GM18519 (cell line): ENCODE measurements at regions not wholly inside any gene's neighbourhood (a gene's known extent, or its start where the extent isn't known, plus 50 kb on each side); places are given as distances from the start of the nearest gene placed in this dataset.

Experiments
- ATAC-seq: cut with Tn5 transposase; IDR thresholded peaks from one replicate; pipeline ENCODE4 v1.9.1; 2021; ENCODE audit warnings: mild to moderate bottlenecking, moderate library complexity; ENCODE audit not compliant: unreplicated experiment, low FRiP score

DNA sequence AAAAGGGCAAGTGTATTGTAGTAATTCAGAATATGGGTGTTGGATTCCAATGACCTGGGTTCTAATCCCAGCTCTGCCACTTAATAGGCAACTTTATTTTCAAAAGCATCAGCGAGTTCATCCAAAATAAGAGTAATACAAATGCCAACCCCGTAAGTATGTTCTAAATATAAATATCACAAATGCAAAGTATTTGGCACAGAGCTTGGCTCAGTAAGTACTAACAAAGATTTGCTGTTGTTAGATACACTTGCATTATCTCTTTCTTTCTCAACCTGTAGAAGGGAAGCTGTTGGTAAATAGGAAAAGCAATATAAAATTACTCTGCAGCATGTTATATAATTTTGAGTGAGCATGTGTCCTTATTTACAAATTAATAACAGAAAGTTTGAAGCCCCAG, 1302.6 kb upstream of the FAM98A start:
- ATAC-seq, result no peak

DNA sequence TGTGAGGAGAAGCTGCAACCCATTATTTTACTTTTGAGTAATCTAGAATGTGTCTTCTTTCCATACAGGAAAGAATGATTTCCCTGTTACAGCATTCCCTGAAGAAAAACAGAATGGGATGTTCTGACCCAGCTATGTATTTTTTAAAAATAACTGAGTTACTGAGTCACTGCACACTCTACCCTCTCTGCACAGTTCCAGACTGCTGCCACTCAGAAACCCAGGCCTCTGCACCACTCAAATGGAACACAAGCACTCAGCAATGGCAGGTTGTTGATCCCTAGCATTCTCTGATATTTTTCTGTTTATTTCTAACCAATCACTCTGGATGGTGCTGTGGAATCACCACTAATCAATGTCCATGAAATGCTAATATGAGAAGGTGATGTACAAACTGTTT, 1300.0 kb upstream of the FAM98A start:
- ATAC-seq, result no peak

DNA sequence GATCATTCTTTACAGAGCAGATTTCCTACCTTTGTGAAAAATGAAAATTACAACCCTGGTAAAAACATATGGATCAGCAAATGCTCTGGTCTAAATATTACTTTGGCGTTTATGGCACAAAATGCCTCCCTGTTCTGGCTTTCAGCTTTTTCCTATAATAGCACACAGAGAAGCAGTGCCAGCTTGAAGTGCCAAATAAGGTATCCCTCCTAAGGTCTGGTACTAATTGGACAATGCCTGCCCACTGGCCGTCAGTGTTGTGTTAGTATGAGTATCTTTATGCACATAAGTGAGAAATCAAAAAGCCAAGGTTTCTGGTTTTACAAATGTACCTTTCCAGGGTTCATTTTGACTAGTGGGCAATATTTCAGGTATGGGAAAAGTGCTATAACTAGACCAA, 1293.7 kb upstream of the FAM98A start:
- ATAC-seq, result no peak

DNA sequence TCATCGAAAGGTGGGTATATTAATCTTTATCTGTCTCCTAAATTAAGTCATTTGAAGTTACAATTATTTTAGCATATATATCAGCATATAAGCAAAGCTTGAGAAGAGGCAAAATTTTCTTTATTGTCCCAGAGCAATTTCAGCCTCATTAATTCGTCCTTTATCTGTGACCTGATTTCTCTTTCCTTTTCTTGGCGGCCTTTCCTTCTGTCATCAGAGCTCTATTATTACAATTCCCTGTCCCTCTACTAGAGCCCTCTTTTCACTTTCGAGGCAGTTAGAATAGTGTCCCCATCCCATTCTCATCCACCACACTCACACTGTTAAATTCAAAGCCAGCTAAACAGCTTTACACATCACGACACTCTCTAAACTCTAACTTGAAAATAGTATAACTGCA, 1293.2 kb upstream of the FAM98A start:
- ATAC-seq, result no peak

DNA sequence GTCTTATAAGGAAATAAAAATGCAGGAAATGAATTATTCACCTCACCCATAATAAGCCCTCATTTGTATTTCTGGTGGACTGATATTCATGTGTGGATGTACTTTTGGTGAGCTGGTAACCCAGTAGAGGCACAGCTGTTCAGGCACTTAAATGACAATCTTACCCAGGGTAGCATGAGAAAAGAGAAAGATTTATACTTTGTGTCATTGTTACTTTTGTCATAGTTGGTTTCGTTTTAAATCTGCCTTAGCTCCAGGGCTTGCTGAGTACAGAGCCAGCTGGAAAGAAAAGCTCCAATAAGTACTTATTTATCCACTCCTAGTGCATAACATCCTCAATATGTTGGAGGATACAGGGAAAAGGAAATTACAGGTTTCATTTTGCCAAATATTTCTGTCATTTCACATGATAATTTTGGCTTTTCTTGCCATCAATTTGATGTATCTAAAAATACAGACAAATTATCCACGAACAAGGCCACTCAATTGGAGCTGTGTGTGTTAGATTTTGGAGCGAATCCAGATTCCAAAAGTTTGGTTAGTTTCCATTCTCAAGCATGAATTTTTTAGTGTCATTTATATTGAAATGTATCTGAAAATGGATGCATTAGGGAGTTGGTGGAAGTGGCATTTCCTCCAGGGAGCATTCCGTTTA, 1276.1 kb upstream of the FAM98A start:
- no peak for ATAC-seq

DNA sequence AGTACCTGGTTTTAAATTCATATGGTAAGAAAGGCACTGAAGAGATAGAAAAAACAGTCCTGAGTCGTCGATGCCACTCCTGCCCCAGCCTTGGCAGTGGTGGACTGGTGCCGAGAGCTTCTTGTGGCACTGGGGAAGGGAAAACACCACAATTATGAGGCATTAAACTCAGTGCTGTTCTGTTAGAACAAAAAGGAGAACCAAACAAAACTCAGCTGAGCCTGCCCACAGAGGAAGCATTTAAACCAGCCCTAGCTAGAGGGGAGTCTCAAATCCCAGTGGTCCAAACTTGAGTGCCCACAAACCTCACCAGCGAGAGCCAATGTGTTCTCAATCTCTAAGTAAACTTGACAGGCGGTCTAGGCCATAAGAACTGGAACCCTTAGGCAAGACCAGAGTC, 1254.5 kb upstream of the FAM98A start:
- no peak for ATAC-seq

DNA sequence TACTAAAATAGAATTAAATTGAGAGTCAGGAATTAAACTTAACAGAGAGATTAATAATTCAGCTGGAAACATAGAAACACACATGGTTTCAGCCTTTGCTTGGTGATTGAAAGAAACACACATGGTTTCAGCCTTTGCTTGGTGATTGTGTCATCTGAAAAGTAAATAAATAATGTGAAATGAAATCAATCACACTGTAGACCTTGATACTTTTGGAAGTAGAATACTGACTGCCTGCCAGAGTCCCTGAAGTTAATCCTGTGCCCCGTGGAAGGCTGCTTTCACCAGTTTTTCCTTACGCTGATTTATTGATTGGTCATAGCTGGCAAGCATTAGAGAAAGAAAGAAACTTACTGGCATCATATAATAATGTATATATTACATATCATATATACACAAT, 1252.7 kb upstream of the FAM98A start:
- no peak for ATAC-seq

DNA sequence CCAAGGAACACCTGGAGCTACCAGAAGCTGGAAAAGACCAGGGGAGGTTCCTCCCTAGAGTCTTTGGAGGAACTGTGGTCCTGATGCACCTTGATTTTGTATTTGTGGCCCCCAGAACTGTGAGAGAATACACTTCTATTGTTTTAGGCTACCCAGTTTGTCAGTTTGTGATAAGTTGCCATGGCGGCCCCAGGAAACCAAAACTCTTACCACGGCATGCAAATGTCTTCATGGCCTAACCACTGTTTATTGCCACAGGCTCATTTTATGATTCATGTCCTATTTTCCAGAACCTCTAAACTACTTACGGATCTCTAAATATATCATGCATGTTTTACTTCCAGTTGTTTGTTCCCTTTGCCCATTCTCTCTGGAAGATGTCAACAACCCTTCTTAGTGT, 1250.7 kb upstream of the FAM98A start:
- no peak for ATAC-seq

DNA sequence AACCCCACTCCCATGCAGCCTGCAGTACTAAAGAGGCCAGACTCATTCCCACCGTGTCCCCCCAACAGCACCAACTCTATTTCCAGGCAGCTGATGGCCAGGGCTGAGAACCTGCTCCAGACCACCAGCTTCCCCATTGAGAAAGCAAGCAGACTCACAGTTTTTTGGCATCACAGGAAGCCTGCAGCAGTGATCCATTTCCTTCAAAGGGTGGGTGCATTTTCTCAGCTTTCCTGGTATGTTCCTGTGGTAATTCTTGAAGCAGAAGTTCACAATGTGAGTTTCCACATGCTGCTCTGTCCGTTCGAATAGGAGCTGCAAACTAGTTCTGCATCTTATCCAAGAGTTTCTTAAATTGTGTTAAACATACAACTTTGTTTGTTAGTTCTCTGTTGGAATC, 1249.6 kb upstream of the FAM98A start:
- ATAC-seq, result no peak

DNA sequence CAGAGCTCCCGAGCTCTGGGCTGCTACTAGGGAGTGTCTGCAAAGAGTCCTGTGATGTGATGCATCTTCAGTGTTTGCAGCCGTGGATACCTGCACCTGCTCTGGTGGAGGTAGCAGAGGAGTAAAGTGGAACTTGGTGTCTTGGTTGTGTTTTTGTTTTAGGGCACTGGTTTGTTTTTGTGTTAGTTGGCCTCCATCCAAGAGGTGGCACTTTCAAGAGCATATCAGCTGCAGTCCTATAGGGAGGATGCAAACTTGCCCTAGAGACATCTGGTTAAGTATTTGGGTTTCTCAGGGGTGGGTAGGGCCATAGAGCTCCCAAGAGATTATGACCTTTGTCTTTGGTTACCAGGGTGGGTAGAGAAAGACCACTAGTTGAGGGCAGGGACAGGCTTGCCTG, 1249.0 kb upstream of the FAM98A start:
- no peak for ATAC-seq

DNA sequence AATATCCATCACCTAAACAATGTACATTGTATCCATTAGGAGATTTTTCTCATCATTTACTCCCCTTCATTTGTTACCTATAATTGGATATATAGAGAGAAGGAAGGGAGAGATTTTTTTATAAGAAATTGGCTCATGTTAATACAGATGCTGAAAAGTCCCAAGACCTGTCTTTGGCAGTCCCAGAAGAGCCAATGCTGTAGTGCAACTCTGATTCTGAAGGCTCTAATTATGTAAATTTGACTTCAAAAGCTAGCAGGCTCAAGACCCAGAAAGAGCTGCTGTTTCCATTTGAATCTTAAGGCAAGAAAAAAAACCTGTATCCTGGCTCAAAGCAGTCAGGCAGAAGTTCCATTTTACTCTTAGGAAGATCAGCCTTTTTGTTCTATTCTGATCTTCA, 1245.5 kb upstream of the FAM98A start:
- ATAC-seq, result no peak

DNA sequence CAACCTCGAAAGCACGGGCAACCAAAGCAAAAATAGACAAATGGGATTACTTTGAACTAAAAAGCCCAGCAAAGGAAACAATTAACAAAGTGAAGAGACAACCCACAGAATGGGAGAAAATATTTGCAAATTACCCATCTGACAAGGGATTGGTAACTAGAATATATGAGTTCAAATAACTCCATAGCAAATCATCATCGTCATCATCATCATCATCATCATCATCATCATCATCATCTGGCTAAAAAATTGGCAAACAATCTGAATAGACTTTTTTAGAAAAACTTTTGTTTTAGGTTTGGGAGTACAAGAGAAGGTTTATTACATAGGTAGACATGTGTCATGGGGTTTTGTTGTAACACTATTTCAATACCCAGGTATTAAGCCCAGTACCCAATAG, 1239.3 kb upstream of the FAM98A start:
- no peak for ATAC-seq

DNA sequence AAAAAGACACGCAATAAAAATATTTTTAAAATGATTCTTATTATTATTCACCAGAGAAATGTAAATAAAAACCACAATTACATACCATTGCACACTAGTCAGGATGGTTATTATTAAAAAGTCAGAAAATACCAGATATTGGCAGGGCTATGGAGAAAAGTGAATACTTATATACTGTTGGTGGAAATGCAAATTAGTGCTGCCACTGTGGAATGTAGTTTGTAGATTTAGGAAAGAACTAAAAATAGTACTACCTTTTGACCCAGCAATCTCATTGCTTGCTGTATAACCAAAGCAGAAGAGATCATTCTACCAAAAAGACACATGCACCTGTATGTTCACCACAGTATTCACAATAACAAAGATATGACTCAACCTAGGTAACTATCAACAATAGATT, 1237.3 kb upstream of the FAM98A start:
- no peak for ATAC-seq

DNA sequence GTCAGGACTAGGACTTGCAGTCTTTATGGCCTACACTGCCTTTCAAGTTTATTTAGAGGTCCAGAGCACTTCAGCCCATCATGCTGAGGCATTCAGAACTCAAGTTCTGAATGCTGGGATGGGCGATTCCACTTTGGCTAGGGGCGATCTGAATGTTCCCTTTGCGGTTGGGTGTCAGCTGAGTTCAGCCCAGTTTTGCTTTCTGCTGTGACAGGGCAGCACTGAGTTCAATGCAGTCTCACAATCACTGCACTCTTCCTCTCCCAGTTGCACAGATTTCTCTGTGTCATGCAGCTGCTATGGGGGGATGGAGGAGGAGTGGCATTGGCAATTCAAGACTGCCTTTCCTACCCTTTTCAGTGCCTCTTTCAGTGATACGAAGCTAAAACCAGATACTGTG, 1232.0 kb upstream of the FAM98A start:
- ATAC-seq, result no peak

DNA sequence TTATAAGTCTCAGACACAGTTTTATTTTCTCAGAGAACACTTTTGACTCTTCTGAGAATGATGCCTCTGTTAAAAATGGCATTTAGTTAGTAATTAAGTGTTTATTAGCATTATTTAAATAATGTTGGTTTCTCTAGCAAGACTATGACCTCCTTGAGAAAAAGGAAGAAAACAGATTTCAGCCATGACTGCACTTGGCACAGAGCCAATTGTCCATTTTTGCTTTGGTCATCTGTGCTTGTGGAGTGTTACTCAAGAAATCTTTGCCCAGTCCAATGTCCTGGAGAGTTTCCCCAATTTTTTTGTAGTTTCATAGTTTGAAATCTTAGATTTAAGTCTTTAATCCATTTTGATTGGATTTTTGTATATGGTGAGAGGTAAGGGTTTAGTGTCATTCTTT, 1229.4 kb upstream of the FAM98A start:
- ATAC-seq, result no peak

DNA sequence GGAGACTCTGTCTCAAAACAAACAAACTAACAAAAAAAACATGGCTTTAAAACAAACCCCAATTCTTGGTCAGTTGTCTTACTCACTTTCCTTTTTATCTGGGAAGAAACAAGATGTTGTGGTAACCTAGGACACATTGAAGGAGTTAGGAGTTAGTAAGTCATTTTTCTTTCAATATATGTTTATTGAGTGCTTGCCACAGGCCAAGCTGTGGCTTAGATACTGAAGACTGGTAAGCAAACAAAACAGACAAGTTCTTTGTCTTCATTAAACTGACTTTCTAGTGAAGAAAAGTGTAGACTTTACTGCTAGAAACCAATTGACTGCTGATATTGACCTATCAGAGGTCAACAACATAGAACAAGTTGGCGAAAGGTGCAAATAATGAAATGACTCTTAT, 1228.3 kb upstream of the FAM98A start:
- no peak for ATAC-seq

DNA sequence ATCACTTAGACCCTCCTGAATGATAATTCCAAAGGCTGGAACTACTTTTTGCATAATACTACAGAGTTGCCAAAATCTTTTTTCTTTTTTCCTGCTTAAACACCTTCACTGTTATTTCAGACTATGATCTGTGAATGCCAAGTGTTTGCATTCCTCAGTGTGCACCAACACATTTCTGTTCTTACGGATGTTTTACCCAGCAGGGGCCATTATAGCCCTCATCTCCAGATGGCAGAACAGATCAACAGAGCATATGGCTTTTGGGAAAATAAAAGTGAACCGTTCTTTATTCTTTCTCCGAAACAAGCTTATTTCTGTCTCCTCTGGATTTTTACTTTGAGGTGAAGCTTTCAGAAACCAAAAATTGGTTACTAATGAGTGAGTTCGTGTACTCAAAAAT, 1226.6 kb upstream of the FAM98A start:
- ATAC-seq, result no peak

DNA sequence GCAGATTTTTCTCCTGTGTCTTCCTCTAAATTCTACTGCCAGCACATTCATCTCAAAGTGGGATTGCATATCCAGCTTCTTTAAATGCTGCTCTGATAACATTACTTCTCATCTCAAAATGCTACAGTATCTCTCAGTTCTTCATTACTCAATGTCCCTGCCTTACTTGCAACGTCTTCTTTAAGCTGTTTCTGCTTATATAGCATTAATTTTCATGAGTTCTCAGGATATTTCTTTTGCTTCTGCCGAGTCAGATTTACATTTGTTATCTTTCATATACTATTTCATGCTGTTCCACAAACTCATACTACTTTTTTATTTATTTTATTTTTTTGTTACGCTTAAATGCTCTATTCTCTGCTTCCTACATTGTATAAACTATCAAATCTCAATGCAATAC, 1223.5 kb upstream of the FAM98A start:
- no peak for ATAC-seq

DNA sequence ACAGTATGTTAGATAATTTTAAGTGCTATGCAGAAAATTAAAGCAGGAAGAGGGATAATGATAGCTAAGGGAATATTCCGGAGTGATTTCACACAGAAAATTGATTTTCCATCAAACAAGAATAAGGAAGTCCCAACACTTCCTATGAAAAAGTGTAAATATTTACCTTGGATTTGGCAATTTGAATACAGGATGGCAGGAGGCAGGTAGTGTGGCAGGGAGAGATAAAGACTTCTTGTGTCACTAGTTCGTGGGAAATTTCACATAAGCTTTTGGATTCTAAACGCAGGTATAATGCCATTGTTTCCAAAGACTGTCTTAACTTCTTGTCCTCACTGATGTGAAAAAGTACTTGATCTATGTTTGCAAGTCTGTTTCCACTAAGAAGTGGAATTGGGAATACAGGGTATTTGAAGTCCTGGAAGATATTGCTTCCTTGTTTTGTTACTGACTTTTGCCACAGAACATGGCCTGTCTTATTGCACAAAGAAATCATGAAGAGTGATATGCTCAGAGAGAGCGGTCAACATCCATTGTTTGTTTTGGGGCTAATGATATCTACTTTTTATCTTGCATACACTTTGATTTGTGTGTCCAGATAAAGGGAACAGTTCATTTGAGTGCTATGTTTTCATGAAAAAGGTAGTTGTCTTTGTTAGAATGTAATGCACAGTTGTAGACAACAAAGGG, 1216.1 kb upstream of the FAM98A start:
- ATAC-seq, result no peak

DNA sequence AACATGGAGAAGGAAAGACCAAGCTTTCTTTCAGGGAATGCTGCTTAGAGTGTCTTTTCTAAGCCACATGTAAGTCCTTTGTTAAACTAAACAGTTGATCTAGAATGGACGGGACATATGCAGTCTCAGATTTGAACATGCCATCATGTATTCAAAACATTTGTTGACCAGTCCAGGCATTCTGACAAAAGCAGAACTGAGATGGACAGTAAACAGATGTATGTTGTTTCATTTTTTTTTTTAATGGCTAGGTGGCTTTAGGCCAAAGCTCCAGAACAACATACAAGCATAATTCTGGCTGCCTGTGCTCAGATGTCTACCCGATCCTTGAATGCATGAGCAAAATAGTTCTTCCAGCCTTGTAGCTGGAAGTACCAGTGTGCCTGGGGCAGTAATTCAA, 1211.4 kb upstream of the FAM98A start:
- no peak for ATAC-seq

DNA sequence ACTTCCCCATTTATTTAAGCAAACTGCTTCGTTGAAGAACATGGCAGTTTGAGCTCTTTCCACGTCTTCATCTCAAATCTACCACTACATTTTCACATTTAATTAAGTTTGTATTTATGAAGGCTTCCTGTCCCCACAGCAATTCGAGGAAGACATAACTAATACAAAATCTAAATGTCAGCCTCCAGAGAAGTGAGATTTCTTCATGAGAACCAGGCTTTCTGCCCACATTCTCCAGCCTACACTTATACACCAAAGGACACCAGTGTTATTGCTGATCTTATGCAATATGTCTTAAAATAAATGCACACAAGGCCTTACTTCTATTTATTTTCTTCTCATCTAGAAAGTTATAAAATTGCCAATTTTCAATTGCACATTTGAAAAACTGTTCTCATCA, 1209.3 kb upstream of the FAM98A start:
- no peak for ATAC-seq

DNA sequence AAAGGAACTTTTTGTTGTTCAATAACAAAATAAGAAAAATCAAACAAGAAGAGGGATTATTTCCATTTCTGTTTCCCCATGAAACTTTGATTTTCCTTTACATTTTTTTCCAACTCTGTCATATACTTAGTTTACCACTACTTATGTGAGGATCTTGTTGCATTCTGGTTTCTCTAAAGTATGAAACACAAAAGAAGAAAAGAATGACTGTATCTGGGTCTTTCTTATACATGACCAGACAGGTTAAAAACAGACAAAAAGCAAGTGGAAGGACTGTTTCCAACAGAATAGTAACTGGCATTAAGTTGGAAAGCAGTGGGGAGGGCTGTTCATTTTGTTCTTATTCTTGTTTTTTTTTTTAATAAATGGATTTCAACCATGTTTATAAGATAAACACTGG, 1207.8 kb upstream of the FAM98A start:
- ATAC-seq, result no peak

DNA sequence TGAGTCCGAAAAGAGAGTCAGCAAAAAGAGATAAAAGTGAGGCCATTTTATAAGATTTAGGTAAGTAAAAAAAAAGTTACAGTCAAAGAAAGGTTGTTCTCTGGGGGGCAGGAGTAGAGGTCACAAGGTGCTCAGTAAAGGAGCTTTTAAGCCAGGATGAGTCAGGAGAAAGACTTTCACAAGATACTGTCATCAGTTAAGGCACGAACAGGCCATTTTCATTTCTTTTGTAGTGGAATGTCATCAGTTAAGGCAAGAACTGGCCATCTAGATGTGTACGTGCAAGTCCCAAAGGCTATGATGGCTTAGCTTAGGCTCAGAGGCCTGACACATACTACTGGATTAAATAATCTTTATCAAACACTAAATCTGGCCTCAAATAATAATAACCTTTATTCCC, 1207.3 kb upstream of the FAM98A start:
- no peak for ATAC-seq
